ENCODE measurements at regions not wholly inside any gene's neighbourhood (a gene's known extent, or its start where the extent isn't known, plus 50 kb on each side); places are given as distances from the start of the nearest gene placed in this dataset.
A peak's percentile ranks its signal among the peaks of the same experiment; 100 is the strongest.

- Histone ChIP-seq H3K27ac (no peak overlapping the region), H3K4me1 (no peaks in the 10 kb centered on the region), H3K36me3 (replicated peaks in 1 of 2; ENCODE audit: insufficient read depth in 1 of 2, low read depth in 2 of 2) (no peaks in the 10 kb centered on the region), H3K4me3 (no peak overlapping the region), H3K9me3 (no peaks in the 10 kb centered on the region), H3K27me3 (no peaks in the 10 kb centered on the region)
- intact Hi-C loops (cut with DNase I) = no loop called here
- ATAC-seq (no peak), DNase-seq (no peak)
- WGBS, 2 donors = 82% methylated on average over 3 of the region's 3 CpGs
- no peak for TF ChIP-seq CTCF (IDR thresholded peaks at IDR 0.05)
- TF ChIP-seq POLR2A (IDR thresholded peaks at IDR 0.05) = no peak
Observed at GRCh38 chr2:217418090-217418489, 558.2 kb upstream of the TNP1 start.

GRCh38 chr2:217417536-217417935 is 557.7 kb upstream of the TNP1 start:
- ATAC-seq (no peak), DNase-seq (no peak)
- no peaks in the 10 kb centered on the region for H3K4me1 ChIP-seq
- H3K27ac ChIP-seq = no peak overlapping the region
- TF ChIP-seq POLR2A (IDR thresholded peaks at IDR 0.05) (no peak), CTCF (IDR thresholded peaks at IDR 0.05) (no peak)
- no peaks in the 10 kb centered on the region for H3K36me3 ChIP-seq (replicated peaks in 1 of 2; ENCODE audit: insufficient read depth in 1 of 2, low read depth in 2 of 2)
- intact Hi-C loops (cut with DNase I) = no loop called here
- H3K4me3 ChIP-seq = no peak overlapping the region
- H3K9me3 ChIP-seq = no peaks in the 10 kb centered on the region
- H3K27me3 ChIP-seq = no peaks in the 10 kb centered on the region

- ATAC-seq (no peak), DNase-seq (no peak)
- no peaks in the 10 kb centered on the region for H3K9me3 ChIP-seq
- intact Hi-C loops (cut with DNase I) = no loop called here
- H3K27me3 ChIP-seq = no peaks in the 10 kb centered on the region
- no peak overlapping the region for H3K27ac ChIP-seq
- H3K4me3 ChIP-seq = no peak overlapping the region
- 57 to 87% methylated on average over 1 of the region's 1 CpG for WGBS, 2 donors
- H3K36me3 ChIP-seq (replicated peaks in 1 of 2; ENCODE audit: insufficient read depth in 1 of 2, low read depth in 2 of 2) = no peaks in the 10 kb centered on the region
- no peak for TF ChIP-seq POLR2A (IDR thresholded peaks at IDR 0.05)
- no peak for TF ChIP-seq CTCF (IDR thresholded peaks at IDR 0.05)
- H3K4me1 ChIP-seq = no peaks in the 10 kb centered on the region
Observed at GRCh38 chr2:217415316-217415715, 555.5 kb upstream of the TNP1 start.

GRCh38 chr2:217414429-217414828 is 554.6 kb upstream of the TNP1 start:
- TF ChIP-seq CTCF (IDR thresholded peaks at IDR 0.05) (no peak), POLR2A (IDR thresholded peaks at IDR 0.05) (no peak)
- ATAC-seq (no peak), DNase-seq (no peak)
- no peaks in the 10 kb centered on the region for H3K27me3 ChIP-seq
- H3K27ac ChIP-seq = no peak overlapping the region
- H3K4me1 ChIP-seq = no peaks in the 10 kb centered on the region
- no peak overlapping the region for H3K4me3 ChIP-seq
- no peaks in the 10 kb centered on the region for H3K9me3 ChIP-seq
- no peaks in the 10 kb centered on the region for H3K36me3 ChIP-seq (replicated peaks in 1 of 2; ENCODE audit: insufficient read depth in 1 of 2, low read depth in 2 of 2)
- 41 to 52% methylated on average over 4 of the region's 4 CpGs for WGBS, 2 donors
- intact Hi-C loops (cut with DNase I) = no loop called here

- WGBS, 2 donors = 75 to 76% methylated on average over 5 of the region's 5 CpGs
- intact Hi-C loops (cut with DNase I) = no loop called here
Observed at GRCh38 chr2:217413193-217413592, 553.3 kb upstream of the TNP1 start.

More at GRCh38 chr2:217413193-217413592, 553.3 kb upstream of the TNP1 start:
- no peak overlapping the region for H3K27ac ChIP-seq
- no peaks in the 10 kb centered on the region for H3K4me1 ChIP-seq
- TF ChIP-seq POLR2A (IDR thresholded peaks at IDR 0.05) = no peak
- TF ChIP-seq CTCF (IDR thresholded peaks at IDR 0.05) = no peak
- DNase-seq (peak in 1 of 4 donors; percentile 19), ATAC-seq (no peak)
- H3K9me3 ChIP-seq = no peaks in the 10 kb centered on the region
- no peaks in the 10 kb centered on the region for H3K27me3 ChIP-seq
- no peak overlapping the region for H3K4me3 ChIP-seq
- H3K36me3 ChIP-seq (replicated peaks in 1 of 2; ENCODE audit: insufficient read depth in 1 of 2, low read depth in 2 of 2) = no peaks in the 10 kb centered on the region

Measured in body of pancreas (tissue), 4 donors.